Keratinocyte (primary cell): ENCODE measurements at regions not wholly inside any gene's neighbourhood (a gene's known extent, or its start where the extent isn't known, plus 50 kb on each side); places are given as distances from the start of the nearest gene placed in this dataset.

Experiments
- DNase-seq: peaks from one replicate; pipeline ENCODE4 v3.0.0-alpha.2; 2011; ENCODE audit warnings: low read depth, missing footprints, low spot score
- FAIRE-seq: peaks from 2 replicates; lab custom pipeline; 2011; peaks lifted over from hg19 to GRCh38; lab: Jason Lieb, UNC
- H2AFZ ChIP-seq: 2 replicates; pipeline ENCODE4 v1.6.0; 2012; ENCODE audit warnings: low read length, control low read depth, inconsistent platforms; ENCODE audit not compliant: control insufficient read depth
- H3K27ac ChIP-seq: 2 replicates; pipeline ENCODE4 v1.5.1; 2011; ENCODE audit warnings: low read length; ENCODE audit not compliant: control insufficient read depth, insufficient read depth
- H3K27me3 ChIP-seq: 3 replicates; pipeline ENCODE4 v1.6.0; 2011; ENCODE audit warnings: low read length; ENCODE audit not compliant: control insufficient read depth, insufficient read depth; ENCODE audit errors: extremely low read depth
- H3K36me3 ChIP-seq, 2 experiments: 2 replicates in 1 of 2; 3 replicates in 1 of 2; pipeline ENCODE4 v1.5.1; 2011; ENCODE audit warnings: low read length in 2 of 2, mild to moderate bottlenecking in 1 of 2; ENCODE audit not compliant: control insufficient read depth in 2 of 2, insufficient read depth in 2 of 2; ENCODE audit errors: extremely low read depth in 1 of 2
- H3K4me1 ChIP-seq: 3 replicates; pipeline ENCODE4 v1.5.1; 2011; ENCODE audit warnings: low read length; ENCODE audit not compliant: control insufficient read depth, insufficient read depth; ENCODE audit errors: extremely low read depth
- H3K4me2 ChIP-seq: 3 replicates; pipeline ENCODE4 v1.6.0; 2011; ENCODE audit warnings: low read depth, low read length; ENCODE audit not compliant: control insufficient read depth, insufficient read depth; ENCODE audit errors: extremely low read depth
- H3K4me3 ChIP-seq, 3 experiments: fragments of 200-600 bp in 1 of 3; sonication (generic) in 1 of 3; 2 replicates in 2 of 3; 3 replicates in 1 of 3; pipeline ENCODE4 v1.5.1; 2011 to 2016; ENCODE audit warnings: low read length in 3 of 3, mild to moderate bottlenecking in 3 of 3, control low read depth in 2 of 3, inconsistent platforms in 1 of 3, low read depth in 1 of 3, mixed read lengths in 1 of 3, mixed run types in 1 of 3, moderate library complexity in 1 of 3; ENCODE audit not compliant: control insufficient read depth in 2 of 3, insufficient read depth in 2 of 3; ENCODE audit errors: extremely low read depth in 1 of 3
- H3K79me2 ChIP-seq: 2 replicates; pipeline ENCODE4 v1.6.0; 2012; ENCODE audit warnings: low read length; ENCODE audit not compliant: control insufficient read depth, insufficient read depth
- H3K9ac ChIP-seq: 3 replicates; pipeline ENCODE4 v1.6.0; 2011; ENCODE audit warnings: low read length; ENCODE audit not compliant: control insufficient read depth, insufficient read depth; ENCODE audit errors: extremely low read depth
- H3K9me1 ChIP-seq: 3 replicates; pipeline ENCODE4 v1.6.0; 2011; ENCODE audit warnings: low read length; ENCODE audit not compliant: control insufficient read depth, insufficient read depth; ENCODE audit errors: extremely low read depth
- H3K9me3 ChIP-seq: 2 replicates; pipeline ENCODE4 v1.5.1; 2012; ENCODE audit warnings: low read depth, low read length; ENCODE audit not compliant: control insufficient read depth
- H4K20me1 ChIP-seq: 3 replicates; pipeline ENCODE4 v1.6.0; 2011; ENCODE audit warnings: low read length; ENCODE audit not compliant: control insufficient read depth, insufficient read depth; ENCODE audit errors: extremely low read depth
- CTCF ChIP-seq, 3 experiments: IDR thresholded peaks in 1 of 3; conservative IDR thresholded peaks in 1 of 3; optimal IDR thresholded peaks in 1 of 3; 2 replicates in 2 of 3; 3 replicates in 1 of 3; pipeline versions ENCODE3 to v1.5.1; 2011; ENCODE audit warnings: low read length in 3 of 3, mild to moderate bottlenecking in 3 of 3, moderate library complexity in 2 of 3, control low read depth in 1 of 3, inconsistent platforms in 1 of 3; ENCODE audit not compliant: insufficient read depth in 2 of 3; ENCODE audit errors: extremely low read depth in 1 of 3
- EZH2 ChIP-seq: IDR thresholded peaks from one replicate; pipeline ENCODE4 v1.6.1; 2012; ENCODE audit warnings: inconsistent platforms, mild to moderate bottlenecking, low read length, moderate library complexity
- dilution Hi-C: fragments of 300-500 bp; cut with MboI; formaldehyde crosslinking; loops from one replicate; pipeline ENCODE4 v1.7.0; 2020; ENCODE audit warnings: low sequenced_read_pairs; ENCODE audit not compliant: extremely low pct_ligation_motif_present

DNA sequence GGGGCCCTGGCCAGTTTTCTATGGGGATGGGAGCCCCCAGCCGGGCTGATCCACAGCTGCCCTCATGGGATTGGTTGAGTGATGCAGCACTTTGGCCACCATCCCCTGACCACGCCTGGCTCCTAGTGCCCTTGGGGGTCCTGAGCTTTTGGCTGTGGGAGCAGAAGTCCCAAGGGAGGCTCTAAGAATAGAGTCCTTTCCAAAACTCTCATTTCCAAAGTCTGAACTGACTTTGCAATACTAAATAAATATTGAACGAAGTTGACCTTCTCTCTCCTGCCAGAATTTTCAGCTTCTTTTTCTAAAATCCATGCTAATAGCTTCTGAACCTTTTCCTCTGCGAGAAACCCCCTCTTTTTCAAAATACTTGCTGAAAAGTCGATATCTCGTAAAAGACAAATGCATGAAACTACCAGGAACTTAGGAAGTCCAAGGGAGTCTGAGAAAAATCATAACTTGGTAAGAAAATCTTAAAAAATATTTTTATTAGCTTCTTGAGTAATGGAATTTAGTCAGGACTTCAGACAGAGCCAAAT lies 62.7 kb upstream of the IGFBP3 start:
- Histone ChIP-seq H4K20me1 (no peaks in the 10 kb centered on the region), H3K36me3 (no peaks in the 10 kb centered on the region), H3K9me3 (no peaks in the 10 kb centered on the region), H3K9me1 (no peaks in the 10 kb centered on the region), H3K27me3 (no peaks in the 10 kb centered on the region), H3K4me3 (no peak overlapping the region), H3K4me1 (peaks cover 16% of the 10 kb centered on the region), H3K27ac (no peak overlapping the region), H3K9ac (no peak overlapping the region), H2AFZ (no peak overlapping the region), H3K79me2 (no peaks in the 10 kb centered on the region), H3K4me2 (no peak overlapping the region)
- no peak for DNase-seq
- no peak for FAIRE-seq
- dilution Hi-C loops, result no loop called here
- TF ChIP-seq CTCF (optimal IDR thresholded peaks at IDR 0.05 in 1 of 3, IDR thresholded peaks at IDR 0.05 in 1 of 3, conservative IDR thresholded peaks at IDR 0.05 in 1 of 3; ENCODE audit: extremely low read depth in 1 of 3, insufficient read depth in 2 of 3, low read length in 3 of 3), result no peak
- no peak for TF ChIP-seq EZH2

- Histone ChIP-seq H3K9me3 (no peaks in the 10 kb centered on the region), H3K4me1 (peaks cover 17% of the 10 kb centered on the region), H3K27me3 (no peaks in the 10 kb centered on the region), H3K9me1 (no peaks in the 10 kb centered on the region), H3K36me3 (no peaks in the 10 kb centered on the region), H4K20me1 (no peaks in the 10 kb centered on the region), H3K4me2 (no peak overlapping the region), H2AFZ (no peak overlapping the region), H3K4me3 (no peak overlapping the region), H3K27ac (no peak overlapping the region), H3K9ac (no peak overlapping the region), H3K79me2 (no peaks in the 10 kb centered on the region)
- DNase-seq, result no peak
- FAIRE-seq, result no peak
- dilution Hi-C loops, result no loop called here
- TF ChIP-seq CTCF (optimal IDR thresholded peaks at IDR 0.05 in 1 of 3, IDR thresholded peaks at IDR 0.05 in 1 of 3, conservative IDR thresholded peaks at IDR 0.05 in 1 of 3; ENCODE audit: extremely low read depth in 1 of 3, insufficient read depth in 2 of 3, low read length in 3 of 3) (no peak), EZH2 (no peak)
Measured at GRCh38 chr7:45982907-45983719, 62.0 kb upstream of the IGFBP3 start.
